ENCODE measurements at regions not wholly inside any gene's neighbourhood (a gene's known extent, or its start where the extent isn't known, plus 50 kb on each side); places are given as distances from the start of the nearest gene placed in this dataset.
A peak's percentile ranks its signal among the peaks of the same experiment; 100 is the strongest.

DNA sequence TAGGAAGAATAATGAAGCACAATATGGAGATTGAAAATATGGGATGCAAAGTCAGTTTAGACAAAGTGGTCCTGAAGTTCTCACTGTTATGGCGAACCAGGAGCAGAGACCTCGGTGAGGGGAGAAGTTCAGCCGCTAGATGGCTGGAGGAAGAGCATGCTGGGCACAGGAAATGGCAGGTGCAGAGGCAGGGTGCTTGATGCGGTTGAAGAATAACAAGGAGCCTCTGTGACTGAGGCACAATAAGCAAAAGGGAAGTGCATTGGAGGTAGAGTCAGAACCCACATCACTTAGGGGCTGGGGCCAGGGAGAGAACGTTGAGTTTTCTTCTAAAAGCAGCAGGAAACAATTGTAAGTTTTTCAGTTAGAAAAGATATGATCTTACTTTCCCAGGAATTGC lies 1725.2 kb downstream of the EFNB2 start:
- TF ChIP-seq, protein P1, sequence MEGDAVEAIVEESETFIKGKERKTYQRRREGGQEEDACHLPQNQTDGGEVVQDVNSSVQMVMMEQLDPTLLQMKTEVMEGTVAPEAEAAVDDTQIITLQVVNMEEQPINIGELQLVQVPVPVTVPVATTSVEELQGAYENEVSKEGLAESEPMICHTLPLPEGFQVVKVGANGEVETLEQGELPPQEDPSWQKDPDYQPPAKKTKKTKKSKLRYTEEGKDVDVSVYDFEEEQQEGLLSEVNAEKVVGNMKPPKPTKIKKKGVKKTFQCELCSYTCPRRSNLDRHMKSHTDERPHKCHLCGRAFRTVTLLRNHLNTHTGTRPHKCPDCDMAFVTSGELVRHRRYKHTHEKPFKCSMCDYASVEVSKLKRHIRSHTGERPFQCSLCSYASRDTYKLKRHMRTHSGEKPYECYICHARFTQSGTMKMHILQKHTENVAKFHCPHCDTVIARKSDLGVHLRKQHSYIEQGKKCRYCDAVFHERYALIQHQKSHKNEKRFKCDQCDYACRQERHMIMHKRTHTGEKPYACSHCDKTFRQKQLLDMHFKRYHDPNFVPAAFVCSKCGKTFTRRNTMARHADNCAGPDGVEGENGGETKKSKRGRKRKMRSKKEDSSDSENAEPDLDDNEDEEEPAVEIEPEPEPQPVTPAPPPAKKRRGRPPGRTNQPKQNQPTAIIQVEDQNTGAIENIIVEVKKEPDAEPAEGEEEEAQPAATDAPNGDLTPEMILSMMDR (IDR thresholded peaks at IDR 0.05; ENCODE audit: low read depth, low read length): no peak
- peak; percentile 26 for TF ChIP-seq POLR2A (IDR thresholded peaks at IDR 0.05; ENCODE audit: extremely low read depth, insufficient read length)
- peak; percentile 78 for TF ChIP-seq MYC (IDR thresholded peaks at IDR 0.05; ENCODE audit: low read depth, low read length)
- TF ChIP-seq, protein P2, sequence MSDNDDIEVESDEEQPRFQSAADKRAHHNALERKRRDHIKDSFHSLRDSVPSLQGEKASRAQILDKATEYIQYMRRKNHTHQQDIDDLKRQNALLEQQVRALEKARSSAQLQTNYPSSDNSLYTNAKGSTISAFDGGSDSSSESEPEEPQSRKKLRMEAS (IDR thresholded peaks at IDR 0.05; ENCODE audit: low read depth, low read length): peak; percentile 86

Data from NB4 (cell line).